Retinal pigment epithelial cell (primary cell): ENCODE measurements at regions not wholly inside any gene's neighbourhood (a gene's known extent, or its start where the extent isn't known, plus 50 kb on each side); places are given as distances from the start of the nearest gene placed in this dataset.

Experiments used
- DNase-seq: peaks from one replicate; pipeline ENCODE4 v3.0.0-alpha.2; 2010; ENCODE audit warnings: low read depth
- H3K4me3 ChIP-seq: 2 replicates; pipeline ENCODE4 v1.5.1; 2011; ENCODE audit warnings: mild to moderate bottlenecking, low read length, control low read depth, moderate library complexity
- CTCF ChIP-seq: conservative IDR thresholded peaks from 2 replicates; pipeline ENCODE4 v1.5.1; 2011; ENCODE audit warnings: low read depth, low read length, control low read depth, inconsistent platforms

- no peak for DNase-seq
- H3K4me3 ChIP-seq = no peak overlapping the region
Measured at GRCh38 chr13:109397285-109397684, 389.1 kb downstream of the IRS2 start.

GRCh38 chr13:109396266-109396665, 390.1 kb downstream of the IRS2 start:
- DNase-seq = no peak
- no peak for TF ChIP-seq CTCF
- no peak overlapping the region for H3K4me3 ChIP-seq

More at GRCh38 chr13:109397285-109397684, 389.1 kb downstream of the IRS2 start:
- no peak for TF ChIP-seq CTCF

GRCh38 chr13:109395014-109395413, 391.4 kb downstream of the IRS2 start:
- TF ChIP-seq CTCF = no peak
- DNase-seq = no peak
- H3K4me3 ChIP-seq = no peak overlapping the region

- no peak for TF ChIP-seq CTCF
- no peak for DNase-seq
Measured at GRCh38 chr13:109394311-109394988, 391.9 kb downstream of the IRS2 start.

GRCh38 chr13:109393045-109393444, 393.3 kb downstream of the IRS2 start:
- DNase-seq = no peak
- H3K4me3 ChIP-seq = no peak overlapping the region
- TF ChIP-seq CTCF = no peak

More at GRCh38 chr13:109394311-109394988, 391.9 kb downstream of the IRS2 start:
- no peak overlapping the region for H3K4me3 ChIP-seq

GRCh38 chr13:109390391-109390790, 396.0 kb downstream of the IRS2 start:
- no peak overlapping the region for H3K4me3 ChIP-seq
- no peak for TF ChIP-seq CTCF
- no peak for DNase-seq

- DNase-seq = no peak
- no peak for TF ChIP-seq CTCF
- no peak overlapping the region for H3K4me3 ChIP-seq
Measured at GRCh38 chr13:109389892-109390345, 396.5 kb downstream of the IRS2 start.
